GM12872 (cell line): ENCODE measurements at regions not wholly inside any gene's neighbourhood (a gene's known extent, or its start where the extent isn't known, plus 50 kb on each side); places are given as distances from the start of the nearest gene placed in this dataset.

Experiments used
- TF ChIP-seq, protein P1 (sequence below): IDR thresholded peaks from 3 replicates; pipeline ENCODE4 v1.5.1; 2011; ENCODE audit warnings: low read depth, mild to moderate bottlenecking, low read length, moderate library complexity; ENCODE audit not compliant: insufficient read depth

- TF ChIP-seq, protein P1, sequence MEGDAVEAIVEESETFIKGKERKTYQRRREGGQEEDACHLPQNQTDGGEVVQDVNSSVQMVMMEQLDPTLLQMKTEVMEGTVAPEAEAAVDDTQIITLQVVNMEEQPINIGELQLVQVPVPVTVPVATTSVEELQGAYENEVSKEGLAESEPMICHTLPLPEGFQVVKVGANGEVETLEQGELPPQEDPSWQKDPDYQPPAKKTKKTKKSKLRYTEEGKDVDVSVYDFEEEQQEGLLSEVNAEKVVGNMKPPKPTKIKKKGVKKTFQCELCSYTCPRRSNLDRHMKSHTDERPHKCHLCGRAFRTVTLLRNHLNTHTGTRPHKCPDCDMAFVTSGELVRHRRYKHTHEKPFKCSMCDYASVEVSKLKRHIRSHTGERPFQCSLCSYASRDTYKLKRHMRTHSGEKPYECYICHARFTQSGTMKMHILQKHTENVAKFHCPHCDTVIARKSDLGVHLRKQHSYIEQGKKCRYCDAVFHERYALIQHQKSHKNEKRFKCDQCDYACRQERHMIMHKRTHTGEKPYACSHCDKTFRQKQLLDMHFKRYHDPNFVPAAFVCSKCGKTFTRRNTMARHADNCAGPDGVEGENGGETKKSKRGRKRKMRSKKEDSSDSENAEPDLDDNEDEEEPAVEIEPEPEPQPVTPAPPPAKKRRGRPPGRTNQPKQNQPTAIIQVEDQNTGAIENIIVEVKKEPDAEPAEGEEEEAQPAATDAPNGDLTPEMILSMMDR = no peak
Measured at GRCh38 chr6:2546901-2547300, 203.8 kb downstream of the MYLK4 start.

GRCh38 chr6:2545383-2546038, 205.2 kb downstream of the MYLK4 start:
- TF ChIP-seq, protein P1 = no peak

- TF ChIP-seq, protein P1 = no peak
Measured at GRCh38 chr6:2543321-2543720, 207.4 kb downstream of the MYLK4 start.

- TF ChIP-seq, protein P1 = no peak
Measured at GRCh38 chr6:2542858-2543218, 207.9 kb downstream of the MYLK4 start.

DNA sequence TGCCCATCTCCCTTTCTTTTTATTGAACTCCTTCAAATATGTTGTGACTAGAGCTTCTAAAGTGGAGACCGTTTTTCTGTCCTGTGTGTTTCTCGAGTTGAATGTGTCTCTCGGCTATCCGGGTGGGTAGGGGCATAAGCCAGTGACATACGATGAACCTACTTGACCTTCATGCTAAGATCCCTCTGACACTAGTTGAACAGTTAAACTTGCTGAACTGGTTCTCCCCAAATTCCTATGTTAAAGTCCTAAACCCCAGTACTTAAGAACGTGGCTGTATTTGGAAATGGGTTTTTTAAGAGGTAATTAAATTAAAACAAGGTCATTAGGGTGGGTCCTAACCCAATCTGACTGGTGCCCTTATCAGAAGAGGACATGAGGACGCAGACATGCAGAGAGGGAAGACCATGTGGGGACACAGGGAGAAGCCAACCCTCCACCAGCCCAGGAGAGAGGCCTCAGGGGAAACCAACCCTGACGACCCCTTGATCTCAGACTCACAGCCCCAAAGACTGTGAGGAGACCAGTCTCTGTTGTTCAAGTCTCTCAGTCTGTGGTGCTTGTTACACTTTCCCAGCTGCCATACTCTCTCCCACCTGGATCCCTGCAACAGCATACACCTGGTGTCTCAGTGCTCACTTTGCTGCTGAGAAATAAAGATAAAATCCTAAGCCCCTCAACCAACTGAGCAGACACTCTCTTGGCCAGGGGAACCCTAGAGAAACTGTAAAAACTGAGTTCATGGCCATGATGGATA, 208.4 kb downstream of the MYLK4 start:
- TF ChIP-seq, protein P1 = no peak

DNA sequence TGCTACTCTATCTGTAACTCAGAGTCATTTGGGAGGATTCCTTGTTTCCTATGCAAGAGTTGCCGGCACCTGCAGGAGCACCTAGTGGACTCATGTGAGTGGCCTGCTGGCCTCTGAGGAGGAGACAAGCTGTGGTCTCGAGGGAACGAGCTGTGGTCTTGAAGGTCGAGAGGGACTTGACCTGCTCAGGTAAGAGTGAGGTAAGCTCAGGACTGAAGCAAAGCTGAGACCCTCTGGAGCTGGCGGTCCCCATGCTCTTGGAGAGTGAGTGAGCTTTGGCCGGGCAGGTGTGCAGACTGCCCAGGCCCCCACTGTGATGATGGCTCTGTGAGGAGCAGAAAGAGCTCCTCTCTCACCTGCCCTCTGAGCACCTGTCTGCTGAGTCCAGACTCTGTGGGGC, 214.3 kb downstream of the MYLK4 start:
- TF ChIP-seq, protein P1 = no peak

DNA sequence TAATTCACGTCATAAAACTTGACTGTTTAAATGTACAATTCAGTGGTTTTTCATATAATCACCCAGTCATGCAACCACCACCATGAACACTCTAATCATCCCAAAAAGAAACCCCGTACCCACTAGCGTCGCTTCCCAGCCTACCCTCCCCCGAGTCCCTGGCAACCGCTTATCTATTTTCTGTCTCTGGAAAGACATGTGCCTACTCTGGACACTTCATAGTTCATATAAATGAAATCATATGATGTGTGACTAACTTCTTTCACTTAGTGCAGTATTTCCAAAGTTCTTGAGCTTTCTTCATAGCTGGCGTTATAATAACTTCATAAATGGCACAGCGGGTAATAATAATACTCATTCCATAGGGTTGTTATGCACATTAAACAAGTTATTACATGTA, 215.2 kb downstream of the MYLK4 start:
- TF ChIP-seq, protein P1 = no peak
